Cardiac fibroblast (primary cell): ENCODE measurements at regions not wholly inside any gene's neighbourhood (a gene's known extent, or its start where the extent isn't known, plus 50 kb on each side); places are given as distances from the start of the nearest gene placed in this dataset.

Source experiments
- DNase-seq, 2 donors: peaks; one replicate each; pipeline versions ENCODE4 v3.0.0 to v3.0.0-alpha.2; 2010; ENCODE audit warnings: low read depth in 2 of 2
- H3K4me3 ChIP-seq, 2 donors: replicated peaks in 1 of 2; 1 replicate in 1 of 2; 2 replicates in 1 of 2; pipeline ENCODE4 v1.5.1; 2011; ENCODE audit warnings: low read depth in 2 of 2, low read length in 2 of 2, mild to moderate bottlenecking in 2 of 2, moderate library complexity in 1 of 2
- TF ChIP-seq, protein P1 (sequence below): IDR thresholded peaks from one replicate; pipeline ENCODE4 v1.5.1; 2011; ENCODE audit warnings: low read depth, mild to moderate bottlenecking, low read length, inconsistent platforms

DNA sequence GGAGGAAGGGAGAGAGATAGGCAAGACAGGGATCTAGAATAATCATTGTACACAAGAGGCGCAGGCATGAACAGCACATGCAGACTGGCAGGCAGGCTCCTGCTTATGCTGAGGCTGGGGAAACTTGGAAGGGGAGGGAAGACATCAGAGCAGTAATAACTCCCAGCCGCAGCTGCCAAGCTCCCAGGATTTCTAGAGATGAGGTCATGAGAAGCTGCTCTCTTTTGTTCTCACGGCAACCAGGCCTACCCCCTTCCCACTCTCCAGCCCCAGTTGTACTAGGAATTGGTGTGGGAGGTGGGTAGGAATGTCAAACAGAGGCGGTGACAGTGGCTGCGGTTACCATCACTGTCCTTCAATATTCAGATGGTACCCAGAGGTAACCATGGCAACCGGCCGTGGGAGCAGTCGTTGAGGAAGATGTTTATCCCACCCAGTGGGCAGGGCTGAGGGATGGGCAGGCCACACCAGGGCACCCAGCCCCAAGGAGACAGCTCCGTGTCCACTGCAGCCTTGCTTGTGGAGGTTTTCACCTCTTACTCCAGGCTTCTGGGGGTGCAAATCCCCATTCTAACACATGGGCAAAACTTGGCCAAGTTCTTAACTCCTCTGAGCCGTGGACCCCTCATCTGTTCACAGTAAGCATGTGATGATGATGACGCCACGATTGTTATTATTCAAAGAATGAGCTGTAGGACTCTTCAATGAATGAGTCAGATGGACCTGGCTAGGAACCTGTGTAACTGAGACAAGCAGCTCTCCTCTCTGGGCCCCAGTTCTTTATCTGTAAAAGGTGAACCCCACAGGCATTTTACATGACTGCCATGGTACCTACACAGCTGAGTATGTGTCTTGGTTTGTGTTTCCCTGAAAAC lies 360.8 kb upstream of the PROK2 start:
- TF ChIP-seq, protein P1, sequence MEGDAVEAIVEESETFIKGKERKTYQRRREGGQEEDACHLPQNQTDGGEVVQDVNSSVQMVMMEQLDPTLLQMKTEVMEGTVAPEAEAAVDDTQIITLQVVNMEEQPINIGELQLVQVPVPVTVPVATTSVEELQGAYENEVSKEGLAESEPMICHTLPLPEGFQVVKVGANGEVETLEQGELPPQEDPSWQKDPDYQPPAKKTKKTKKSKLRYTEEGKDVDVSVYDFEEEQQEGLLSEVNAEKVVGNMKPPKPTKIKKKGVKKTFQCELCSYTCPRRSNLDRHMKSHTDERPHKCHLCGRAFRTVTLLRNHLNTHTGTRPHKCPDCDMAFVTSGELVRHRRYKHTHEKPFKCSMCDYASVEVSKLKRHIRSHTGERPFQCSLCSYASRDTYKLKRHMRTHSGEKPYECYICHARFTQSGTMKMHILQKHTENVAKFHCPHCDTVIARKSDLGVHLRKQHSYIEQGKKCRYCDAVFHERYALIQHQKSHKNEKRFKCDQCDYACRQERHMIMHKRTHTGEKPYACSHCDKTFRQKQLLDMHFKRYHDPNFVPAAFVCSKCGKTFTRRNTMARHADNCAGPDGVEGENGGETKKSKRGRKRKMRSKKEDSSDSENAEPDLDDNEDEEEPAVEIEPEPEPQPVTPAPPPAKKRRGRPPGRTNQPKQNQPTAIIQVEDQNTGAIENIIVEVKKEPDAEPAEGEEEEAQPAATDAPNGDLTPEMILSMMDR, result no peak
- peak; percentile 71 to 80 for DNase-seq
- no peak overlapping the region for H3K4me3 ChIP-seq

DNA sequence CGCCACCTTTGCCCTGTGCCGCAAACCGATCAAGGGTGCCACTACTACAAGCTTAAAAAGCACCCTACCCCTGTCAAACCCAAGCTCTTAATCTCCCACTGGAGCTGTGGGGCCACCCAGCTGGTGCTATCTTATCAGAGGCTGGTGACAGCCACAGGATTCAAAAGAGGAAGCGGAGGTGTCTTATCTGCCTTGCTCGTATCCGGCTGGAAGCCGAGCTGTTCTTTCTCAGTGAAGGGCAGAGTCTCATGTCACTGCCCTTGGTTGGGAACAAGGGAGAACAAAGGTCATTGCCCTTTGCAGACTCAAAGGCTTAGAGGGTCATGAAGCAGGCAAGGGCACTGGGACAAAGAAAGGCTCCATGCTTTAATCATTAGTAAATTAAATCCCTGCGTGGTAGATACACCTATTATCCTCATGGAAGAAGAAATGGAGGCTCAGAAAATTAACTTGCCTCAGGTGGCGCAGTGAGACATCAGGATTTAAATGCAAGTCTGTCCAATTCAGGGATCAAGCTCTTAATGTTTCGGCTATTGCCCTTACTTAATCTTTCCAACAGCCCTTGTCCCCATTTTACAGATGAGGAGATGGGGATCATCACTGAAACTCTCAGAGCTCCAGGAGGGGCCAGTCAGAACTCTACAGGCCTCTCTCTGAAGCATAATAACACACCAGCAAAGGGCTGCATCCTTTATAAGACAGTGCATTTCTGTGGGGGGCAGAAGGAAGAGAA lies 360.0 kb upstream of the PROK2 start:
- peak in 1 of 2 donors; percentile 12 for DNase-seq
- TF ChIP-seq, protein P1, result no peak
- no peak overlapping the region for H3K4me3 ChIP-seq

DNA sequence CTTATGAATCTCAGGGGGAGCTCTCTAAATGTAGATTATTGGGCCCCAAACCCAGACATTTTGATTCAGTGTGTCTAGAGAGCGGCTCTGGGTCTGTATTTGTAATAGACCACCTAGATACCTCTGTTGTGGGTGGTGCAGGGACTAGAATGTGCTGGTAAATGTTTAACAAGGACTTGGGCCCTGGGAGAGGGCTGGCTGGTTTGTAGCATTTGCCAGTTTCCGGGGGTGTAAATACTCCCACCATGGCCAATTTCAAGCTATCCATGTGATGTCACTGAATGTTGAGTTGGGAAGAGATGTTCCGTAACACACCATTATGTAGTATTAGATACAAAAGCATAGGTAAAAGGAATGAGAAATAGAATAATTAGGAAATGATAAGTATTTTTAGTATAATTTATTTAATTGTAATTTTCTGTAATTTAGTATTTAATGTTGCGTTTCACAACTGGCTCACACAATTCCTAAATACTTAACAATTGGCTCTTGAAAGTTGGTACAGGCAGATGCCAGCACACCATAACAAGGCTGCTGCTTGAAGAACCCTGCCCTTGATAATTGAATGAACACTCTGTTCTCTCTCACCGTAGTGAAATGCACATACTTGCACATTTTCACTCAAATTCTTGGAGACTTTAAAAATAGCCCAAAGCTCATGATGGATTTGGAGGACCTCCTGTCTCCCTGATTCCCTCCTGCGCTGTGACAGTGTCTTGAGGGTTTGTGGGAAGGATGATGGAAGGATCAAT lies 359.2 kb upstream of the PROK2 start:
- TF ChIP-seq, protein P1, result no peak
- DNase-seq, result no peak
- H3K4me3 ChIP-seq, result no peak overlapping the region

DNA sequence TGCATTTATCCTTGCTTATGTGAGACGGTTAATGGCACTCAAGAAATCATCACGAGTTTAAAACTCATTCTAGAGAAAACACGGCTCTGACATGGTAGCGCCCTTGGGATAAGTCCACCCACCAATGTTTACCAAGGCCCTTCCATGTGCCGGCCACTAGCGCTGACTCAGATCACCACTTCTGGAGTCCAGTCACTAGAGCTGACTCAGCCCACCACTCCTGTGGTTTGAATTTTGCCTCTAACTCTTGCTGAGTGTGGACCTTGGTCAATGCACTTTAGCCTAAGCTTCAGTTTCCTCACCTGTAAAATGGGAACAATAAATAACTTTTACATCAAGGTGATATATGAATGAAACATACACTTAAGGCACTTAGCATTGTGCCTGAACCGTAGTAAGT lies 358.4 kb upstream of the PROK2 start:
- TF ChIP-seq, protein P1, result no peak
- no peak overlapping the region for H3K4me3 ChIP-seq
- peak; percentile 19 to 75 for DNase-seq

DNA sequence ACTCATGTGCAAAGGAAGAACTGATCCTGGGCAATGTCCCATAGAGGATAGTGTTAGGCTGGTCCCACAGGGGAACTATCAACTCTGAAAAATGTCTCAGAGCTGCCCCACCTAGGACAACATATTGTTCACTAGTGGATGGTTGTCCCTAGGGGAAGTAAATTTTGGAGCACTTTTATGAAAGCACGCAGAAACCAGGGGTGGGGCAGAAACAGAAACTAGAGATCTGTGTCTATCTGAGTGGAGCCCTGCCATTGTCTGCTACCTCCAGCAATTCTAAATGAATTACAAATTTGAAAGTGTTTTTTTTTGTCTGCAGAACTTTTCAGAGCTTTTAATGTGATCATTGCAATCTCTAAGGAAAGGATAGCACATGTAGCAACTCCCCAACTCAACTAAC lies 357.1 kb upstream of the PROK2 start:
- no peak overlapping the region for H3K4me3 ChIP-seq
- no peak for DNase-seq

DNA sequence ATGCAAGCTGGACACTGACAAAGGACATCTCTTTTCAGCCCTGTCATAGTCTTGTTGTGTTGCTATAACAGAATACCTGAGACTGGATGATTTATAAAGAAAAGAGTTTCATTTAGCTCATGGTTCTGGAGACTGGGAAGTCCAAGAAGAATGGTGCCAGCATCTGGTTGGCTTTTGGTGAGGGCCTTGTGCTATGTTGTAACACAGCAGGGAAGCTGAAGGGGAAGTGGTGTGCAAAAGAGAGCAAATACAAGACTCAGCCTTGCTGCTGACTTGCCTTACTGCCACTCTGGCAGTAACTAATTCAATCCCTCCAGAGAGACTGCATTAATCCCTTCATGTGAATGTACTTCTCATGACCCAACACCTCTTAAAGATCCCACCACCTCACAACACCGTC lies 356.3 kb upstream of the PROK2 start:
- TF ChIP-seq, protein P1, result no peak
- no peak overlapping the region for H3K4me3 ChIP-seq
- no peak for DNase-seq

More for the DNA sequence above, 357.1 kb upstream of the PROK2 start:
- TF ChIP-seq, protein P1, result no peak
